COLO829 (cell line): ENCODE measurements at regions not wholly inside any gene's neighbourhood (a gene's known extent, or its start where the extent isn't known, plus 50 kb on each side); places are given as distances from the start of the nearest gene placed in this dataset.

Experiments used
- DNase-seq: peaks from one replicate; pipeline ENCODE4 v3.0.0; 2012; ENCODE audit warnings: low spot score

GRCh38 chr1:195828325-195828724 lies 779.9 kb downstream of the KCNT2 start:
- DNase-seq = no peak

- no peak for DNase-seq
These were observed 787.3 kb downstream of the KCNT2 start for GRCh38 chr1:195820925-195821324.

GRCh38 chr1:195806060-195806459 lies 802.2 kb downstream of the KCNT2 start:
- no peak for DNase-seq

DNA sequence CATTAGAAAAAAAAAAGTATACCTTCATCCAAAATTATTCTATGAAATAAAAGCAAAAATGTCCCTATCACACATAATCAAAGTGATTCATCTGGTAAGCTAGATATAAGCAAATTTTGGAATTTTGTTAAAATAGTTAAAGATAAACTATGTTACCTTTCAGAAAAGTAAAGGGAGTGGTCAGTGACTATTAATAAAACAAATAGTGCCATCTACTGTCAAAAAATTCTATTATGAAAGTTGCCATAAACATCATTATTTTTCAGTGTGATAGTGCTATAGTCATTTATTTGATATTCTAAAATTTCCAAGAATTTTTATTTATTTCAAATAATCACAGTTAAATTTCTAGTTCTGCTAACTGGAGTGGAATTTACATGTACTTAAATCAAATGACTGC lies 803.7 kb downstream of the KCNT2 start:
- peak; percentile 4 for DNase-seq

GRCh38 chr1:195799016-195799415 lies 809.2 kb downstream of the KCNT2 start:
- DNase-seq = no peak

DNA sequence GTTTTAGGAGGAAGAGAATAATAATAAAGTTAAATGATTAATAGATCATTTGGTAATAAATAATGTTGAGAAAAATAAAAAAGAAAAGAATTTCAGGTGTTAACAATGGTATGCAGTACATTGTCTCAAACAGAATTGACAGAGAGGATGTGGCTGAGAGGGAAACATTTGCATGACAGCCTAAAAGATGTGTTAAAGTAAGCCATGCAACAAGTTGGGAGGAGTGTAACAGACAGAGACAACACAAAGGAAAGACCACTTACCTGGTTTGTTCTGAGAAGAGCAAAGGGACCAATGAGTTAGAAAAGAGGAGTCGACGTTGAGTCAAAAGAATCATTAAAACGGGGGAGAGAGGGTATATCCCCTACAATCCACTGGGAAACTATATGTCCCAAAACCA lies 814.0 kb downstream of the KCNT2 start:
- DNase-seq = no peak

GRCh38 chr1:195791796-195792195 lies 816.4 kb downstream of the KCNT2 start:
- DNase-seq = no peak

DNA sequence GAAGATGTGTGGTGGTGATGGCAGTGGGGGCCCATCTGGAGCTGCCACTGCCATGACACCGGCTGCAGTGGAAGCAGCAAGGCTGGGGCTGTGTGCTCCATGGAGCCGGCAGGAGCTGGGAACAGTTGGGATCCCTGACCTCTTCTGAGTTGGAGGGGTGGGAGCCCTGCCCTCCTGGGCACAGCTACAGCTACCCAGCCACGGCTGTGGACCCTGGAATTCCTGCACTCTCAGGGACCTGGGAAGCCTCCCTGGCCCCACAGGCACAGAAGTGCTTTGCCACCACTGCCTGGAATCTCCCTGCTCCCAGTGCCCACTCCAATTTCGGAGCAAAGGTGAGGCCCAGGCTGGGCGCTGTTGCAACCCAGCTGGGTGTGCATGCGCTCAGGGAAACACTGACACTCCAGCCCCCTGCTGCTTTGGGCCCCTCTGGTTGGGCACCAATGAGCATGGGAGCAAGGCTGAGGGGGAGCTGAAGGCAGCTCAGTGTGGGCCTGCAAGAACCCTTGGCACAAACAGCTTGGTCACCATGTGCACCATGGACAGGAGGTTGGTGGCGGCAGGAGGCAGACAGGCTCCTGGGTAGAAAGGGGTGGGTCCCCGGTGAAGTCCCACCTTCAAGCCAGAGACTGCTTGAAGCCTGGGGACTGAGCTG lies 817.6 kb downstream of the KCNT2 start:
- DNase-seq = no peak

DNA sequence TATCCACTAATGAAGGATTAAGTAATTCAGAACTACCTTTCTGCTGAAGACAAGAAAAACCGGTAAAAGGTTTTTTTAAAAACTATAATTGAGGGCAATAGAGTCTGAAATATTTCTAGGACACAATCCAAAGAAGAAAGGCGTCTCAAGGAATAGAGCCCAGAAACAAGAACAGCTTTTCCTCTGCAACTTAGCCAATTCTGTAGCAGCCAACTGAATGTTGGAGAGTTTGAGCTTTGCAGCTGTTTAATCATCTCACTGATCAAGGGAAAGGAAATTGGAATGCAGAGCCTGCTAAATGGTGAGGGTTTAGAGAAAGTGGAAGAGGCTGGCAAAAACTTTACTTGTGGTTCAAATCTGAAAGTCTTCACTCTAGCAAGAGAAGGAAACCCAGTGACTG lies 818.9 kb downstream of the KCNT2 start:
- no peak for DNase-seq

GRCh38 chr1:195788721-195789120 lies 819.5 kb downstream of the KCNT2 start:
- no peak for DNase-seq

- DNase-seq = no peak
These were observed 822.4 kb downstream of the KCNT2 start for GRCh38 chr1:195785830-195786229.

GRCh38 chr1:195773931-195774330 lies 834.3 kb downstream of the KCNT2 start:
- no peak for DNase-seq

- no peak for DNase-seq
These were observed 838.8 kb downstream of the KCNT2 start for GRCh38 chr1:195769461-195769860.

- no peak for DNase-seq
These were observed 839.3 kb downstream of the KCNT2 start for GRCh38 chr1:195768936-195769335.

GRCh38 chr1:195768377-195768776 lies 839.9 kb downstream of the KCNT2 start:
- DNase-seq = no peak

DNA sequence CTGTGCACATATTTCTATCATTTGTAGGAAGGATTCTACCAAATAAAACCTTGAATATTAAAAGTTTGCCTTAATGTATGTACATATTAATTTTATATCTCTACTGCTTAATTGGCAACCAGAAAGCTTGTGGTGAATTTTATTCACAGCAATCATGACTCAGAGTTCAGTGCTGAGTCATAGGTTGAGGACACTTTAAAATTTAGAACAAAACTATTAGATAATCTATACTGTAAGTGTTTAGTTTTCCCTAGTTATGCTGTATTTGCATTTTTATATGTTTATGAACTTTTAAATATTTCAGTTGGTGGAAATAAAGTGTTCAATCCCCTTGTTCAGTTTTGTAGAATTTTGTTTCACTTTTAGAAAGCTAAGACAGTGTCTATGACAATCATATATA lies 841.5 kb downstream of the KCNT2 start:
- DNase-seq = peak; percentile 25

- no peak for DNase-seq
These were observed 843.1 kb downstream of the KCNT2 start for GRCh38 chr1:195765099-195765498.

DNA sequence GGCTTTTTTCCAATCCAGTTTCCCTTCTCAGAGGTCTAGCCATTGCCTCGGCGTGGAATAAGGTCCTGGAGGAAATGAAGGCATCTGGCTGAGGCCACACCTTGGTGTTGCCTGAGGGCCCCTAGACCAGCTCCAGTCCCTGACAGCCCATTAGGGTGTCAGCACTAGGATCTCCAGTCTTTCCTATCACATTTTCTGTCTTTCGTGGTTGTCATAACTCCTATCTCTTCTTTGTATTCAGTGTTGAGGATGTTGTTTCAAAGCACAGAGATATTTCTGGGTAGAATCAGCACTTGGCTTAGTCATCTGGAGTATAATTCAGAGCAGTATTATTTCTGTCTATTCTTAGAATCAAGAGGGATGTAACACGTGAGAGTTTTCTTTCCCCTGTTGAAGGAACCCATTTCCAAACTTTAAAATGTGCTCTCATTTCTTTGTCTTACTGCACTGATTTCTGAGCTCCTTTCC lies 844.3 kb downstream of the KCNT2 start:
- no peak for DNase-seq

DNA sequence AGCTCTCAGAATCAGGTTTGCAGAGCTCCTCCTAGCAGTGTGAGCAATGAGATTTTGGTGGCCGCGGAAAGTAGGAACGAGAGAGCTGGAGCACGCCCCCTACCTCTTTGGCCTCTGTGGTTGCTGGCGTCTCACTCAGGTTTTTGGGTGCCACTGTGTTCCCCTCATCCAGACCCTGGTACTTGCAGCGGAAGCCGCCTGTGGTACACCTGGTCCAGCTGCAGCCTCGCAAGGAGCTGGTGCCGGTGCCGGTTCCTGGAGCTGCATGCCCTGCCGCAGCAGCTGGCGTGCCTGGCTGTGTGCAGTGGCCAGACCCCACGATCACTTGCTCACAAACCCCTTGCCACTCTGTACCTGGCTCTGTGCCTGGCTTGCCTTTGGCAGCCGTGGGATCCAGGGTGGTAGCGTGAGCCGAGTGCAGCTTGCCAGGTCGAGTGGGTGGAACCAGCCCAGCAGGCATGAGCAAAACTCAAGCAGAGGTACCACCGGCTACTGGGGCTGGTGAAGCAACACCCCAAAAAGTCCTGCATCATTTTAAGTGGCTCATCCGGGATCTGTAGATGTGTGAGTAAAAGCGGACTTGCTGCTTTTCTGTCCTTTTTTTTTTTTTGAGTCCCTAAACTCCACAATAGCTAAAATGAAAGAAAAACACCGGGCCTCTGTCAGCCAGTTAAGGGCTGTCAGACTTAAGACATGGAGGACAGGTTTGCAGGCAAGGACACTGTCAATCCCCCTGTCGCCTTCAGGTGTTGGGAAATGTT lies 844.9 kb downstream of the KCNT2 start:
- no peak for DNase-seq

GRCh38 chr1:195761104-195761503 lies 847.1 kb downstream of the KCNT2 start:
- no peak for DNase-seq

DNA sequence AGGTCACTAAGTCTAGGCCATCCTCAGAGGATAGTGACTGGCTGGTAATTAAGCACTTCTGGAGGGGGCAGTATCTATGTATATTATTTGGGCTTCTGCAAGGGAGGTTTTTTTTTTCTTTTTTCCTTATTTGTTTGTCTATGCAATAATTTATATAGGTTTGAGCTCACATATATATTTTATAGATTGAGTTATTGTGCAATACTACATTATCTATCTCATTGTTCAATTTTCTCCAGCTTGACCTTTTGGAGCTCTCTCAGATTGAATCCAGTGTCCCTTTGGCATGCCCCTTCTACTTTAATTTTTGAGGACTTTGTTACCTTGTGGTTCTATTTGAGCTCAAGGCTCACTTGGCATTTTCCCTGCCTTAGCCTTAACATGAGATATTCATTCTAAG lies 852.1 kb downstream of the KCNT2 start:
- no peak for DNase-seq

DNA sequence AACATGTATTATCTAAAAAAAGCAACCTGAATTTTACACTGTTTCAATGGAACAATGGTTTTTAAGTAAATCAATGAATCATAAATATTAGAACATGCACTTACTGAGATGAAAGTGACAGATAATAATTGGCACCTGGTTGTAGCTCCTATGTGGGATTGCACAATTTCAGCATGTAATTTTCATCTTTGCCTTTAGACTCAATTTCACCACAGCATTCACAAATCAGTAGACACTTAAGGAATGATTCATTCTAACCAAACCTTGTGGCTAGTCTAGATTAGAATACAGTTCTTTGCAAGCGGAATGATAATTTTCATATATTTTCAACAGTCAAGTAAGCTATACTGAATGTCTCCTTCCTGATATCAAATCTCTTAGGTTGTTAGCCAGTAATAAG lies 853.4 kb downstream of the KCNT2 start:
- DNase-seq = no peak

GRCh38 chr1:195754303-195754702 lies 853.9 kb downstream of the KCNT2 start:
- DNase-seq = no peak

GRCh38 chr1:195748969-195749368 lies 859.3 kb downstream of the KCNT2 start:
- DNase-seq = no peak
